IMR-90 (cell line): ENCODE measurements at regions not wholly inside any gene's neighbourhood (a gene's known extent, or its start where the extent isn't known, plus 50 kb on each side); places are given as distances from the start of the nearest gene placed in this dataset.

Source experiments
- ATAC-seq: fragments of 200-7000 bp; cut with Tn5 transposase; 2 replicates; pipeline ENCODE4 v1.9.1; 2020; ENCODE audit warnings: low read depth, mild to moderate bottlenecking, moderate library complexity
- BruUV-seq: library from RNA; stranded (reverse); fragments of 400-500 nt; replicated peaks from 2 replicates; lab custom pipeline; 2021; lab: Mats Ljungman, UMichigan
- CTCF ChIA-PET: fragments of 300-600 bp; formaldehyde crosslinking; extraction: SDS; loops from one replicate; lab custom pipeline; 2021; ENCODE audit warnings: antibody characterized with exemption; lab: Yijun Ruan, JAX
- POLR2A ChIA-PET: fragments of 300-600 bp; sonication (Branson Sonifier 250); formaldehyde crosslinking; loops from one replicate; lab custom pipeline; 2022; ENCODE audit warnings: antibody characterized with exemption; ENCODE audit not compliant: unreplicated experiment; lab: Charles Lee
- DNase-seq: peaks from one replicate; pipeline ENCODE4 v3.0.0; 2013
- H2AFZ ChIP-seq: replicated peaks from 2 replicates; pipeline ENCODE3; 2013; ENCODE audit warnings: low read length, mild to moderate bottlenecking; ENCODE audit not compliant: poor library complexity
- H2AK5ac ChIP-seq: 2 replicates; pipeline ENCODE4 v1.6.1; 2013; ENCODE audit warnings: low read depth, low read length, inconsistent platforms
- H2AK9ac ChIP-seq: replicated peaks from 2 replicates; pipeline ENCODE3; 2013; ENCODE audit warnings: mild to moderate bottlenecking, low read depth, low read length, moderate library complexity; ENCODE audit not compliant: poor library complexity
- H2BK120ac ChIP-seq: 2 replicates; pipeline ENCODE4 v1.6.1; 2013; ENCODE audit warnings: low read depth, low read length, inconsistent platforms
- H2BK15ac ChIP-seq: 3 replicates; pipeline ENCODE4 v1.6.1; 2013; ENCODE audit warnings: low read depth, low read length, inconsistent platforms
- H2BK20ac ChIP-seq: 2 replicates; pipeline ENCODE4 v1.6.1; 2013; ENCODE audit warnings: low read depth, mild to moderate bottlenecking, inconsistent platforms, low read length, moderate library complexity
- H2BK5ac ChIP-seq: 2 replicates; pipeline ENCODE4 v1.6.1; 2013; ENCODE audit warnings: mild to moderate bottlenecking, low read depth, low read length, inconsistent platforms; ENCODE audit not compliant: poor library complexity, severe bottlenecking
- H3K14ac ChIP-seq: replicated peaks from 2 replicates; pipeline ENCODE4 v1.6.1; 2013; ENCODE audit warnings: low read depth, low read length, inconsistent platforms
- H3K18ac ChIP-seq: 2 replicates; pipeline ENCODE4 v1.6.1; 2013; ENCODE audit warnings: low read depth, low read length, control low read depth
- H3K23ac ChIP-seq: 2 replicates; pipeline ENCODE4 v1.6.1; 2013; ENCODE audit warnings: low read depth, low read length, inconsistent platforms
- H3K27ac ChIP-seq: 2 replicates; pipeline ENCODE4 v1.5.1; 2013; ENCODE audit warnings: mild to moderate bottlenecking, control low read depth, low read length; ENCODE audit not compliant: insufficient read depth
- H3K27me3 ChIP-seq: 2 replicates; pipeline ENCODE4 v1.6.1; 2013; ENCODE audit warnings: low read length; ENCODE audit not compliant: control insufficient read depth, insufficient read depth
- H3K36me3 ChIP-seq: 2 replicates; pipeline ENCODE4 v1.6.1; 2013; ENCODE audit warnings: low read length, mixed read lengths; ENCODE audit not compliant: control insufficient read depth, insufficient read depth
- H3K4ac ChIP-seq: 2 replicates; pipeline ENCODE4 v1.6.1; 2013; ENCODE audit warnings: low read depth, low read length, inconsistent platforms
- H3K4me1 ChIP-seq: 2 replicates; pipeline ENCODE4 v1.6.1; 2013; ENCODE audit warnings: low read length, mixed read lengths; ENCODE audit not compliant: control insufficient read depth, insufficient read depth
- H3K4me2 ChIP-seq: 2 replicates; pipeline ENCODE4 v1.6.1; 2013; ENCODE audit warnings: low read depth, mild to moderate bottlenecking, control low read depth, low read length, moderate library complexity
- H3K4me3 ChIP-seq: 2 replicates; pipeline ENCODE4 v1.5.1; 2013; ENCODE audit warnings: low read depth, mild to moderate bottlenecking, control low read depth, low read length, moderate library complexity; ENCODE audit not compliant: insufficient read depth
- H3K56ac ChIP-seq: 2 replicates; pipeline ENCODE4 v1.6.1; 2013; ENCODE audit warnings: low read length, inconsistent platforms; ENCODE audit not compliant: insufficient read depth; ENCODE audit errors: extremely low read depth
- H3K79me1 ChIP-seq, 2 experiments: 2 replicates each; pipeline ENCODE4 v1.6.1; 2013; ENCODE audit warnings: low read length in 2 of 2, inconsistent platforms in 1 of 2, low read depth in 1 of 2
- H3K9ac ChIP-seq: 2 replicates; pipeline ENCODE4 v1.6.1; 2013; ENCODE audit warnings: low read depth, low read length, control low read depth
- H3K9me1 ChIP-seq: 2 replicates; pipeline ENCODE4 v1.6.1; 2013; ENCODE audit warnings: low read length, inconsistent platforms; ENCODE audit not compliant: insufficient read depth
- H3K9me3 ChIP-seq: 2 replicates; pipeline ENCODE4 v1.6.1; 2013; ENCODE audit warnings: low read length; ENCODE audit not compliant: control insufficient read depth, insufficient read depth
- H4K20me1 ChIP-seq: 2 replicates; pipeline ENCODE4 v1.6.1; 2013; ENCODE audit warnings: low read length, inconsistent platforms; ENCODE audit not compliant: insufficient read depth
- H4K5ac ChIP-seq: 2 replicates; pipeline ENCODE4 v1.6.1; 2013; ENCODE audit warnings: mild to moderate bottlenecking, low read depth, low read length, control low read depth
- H4K8ac ChIP-seq, 2 experiments: 2 replicates each; pipeline ENCODE4 v1.6.1; 2013; ENCODE audit warnings: low read depth in 2 of 2, low read length in 2 of 2, control low read depth in 1 of 2, inconsistent platforms in 1 of 2
- H4K91ac ChIP-seq: 2 replicates; pipeline ENCODE4 v1.6.1; 2013; ENCODE audit warnings: low read depth, low read length, inconsistent platforms; ENCODE audit not compliant: insufficient read depth
- CEBPB ChIP-seq: IDR thresholded peaks from 2 replicates; pipeline ENCODE4 v1.6.1; 2012; ENCODE audit warnings: low read depth, low read length, improper control_type of control experiment
- CHD1 ChIP-seq: IDR thresholded peaks from 2 replicates; pipeline ENCODE4 v1.6.1; 2012; ENCODE audit warnings: low read depth, low read length, improper control_type of control experiment
- FOS ChIP-seq: fragments of 150-350 bp; IDR thresholded peaks from 2 replicates; pipeline ENCODE4 v1.6.1; 2016; ENCODE audit warnings: low read depth, low read length
- MAFK ChIP-seq: IDR thresholded peaks from 2 replicates; pipeline ENCODE4 v1.6.1; 2012; ENCODE audit warnings: low read depth, low read length, improper control_type of control experiment
- MAZ ChIP-seq: IDR thresholded peaks from 2 replicates; pipeline ENCODE4 v1.6.1; 2012; ENCODE audit warnings: low read depth, mild to moderate bottlenecking, low read length, improper control_type of control experiment, moderate library complexity, borderline replicate concordance
- MXI1 ChIP-seq: IDR thresholded peaks from 2 replicates; pipeline ENCODE4 v1.6.1; 2012; ENCODE audit warnings: low read depth, mild to moderate bottlenecking, low read length, moderate library complexity, borderline replicate concordance
- NFE2L2 ChIP-seq: fragments of 150-350 bp; IDR thresholded peaks from 2 replicates; pipeline ENCODE4 v1.6.1; 2016; ENCODE audit warnings: low read depth, mild to moderate bottlenecking, low read length
- POLR2A ChIP-seq: IDR thresholded peaks from 2 replicates; pipeline ENCODE4 v1.6.1; 2012; ENCODE audit warnings: mild to moderate bottlenecking, low read depth, low read length
- RAD21 ChIP-seq: IDR thresholded peaks from 2 replicates; pipeline ENCODE4 v1.6.1; 2012; ENCODE audit warnings: low read length, improper control_type of control experiment
- RCOR1 ChIP-seq: IDR thresholded peaks from 2 replicates; pipeline ENCODE4 v1.6.1; 2012; ENCODE audit warnings: mild to moderate bottlenecking, low read length, improper control_type of control experiment; ENCODE audit not compliant: insufficient replicate concordance
- RFX5 ChIP-seq: IDR thresholded peaks from 2 replicates; pipeline ENCODE4 v1.8.0; 2012; ENCODE audit warnings: low read depth, mild to moderate bottlenecking, low read length, moderate library complexity
- WGBS, 2 experiments: methylation state at CpG; one replicate each; pipeline versions ENCODE4 v1.1.5 to v1.1.7; 2013; ENCODE audit warnings: missing lambda C conversion rate in 2 of 2; ENCODE audit not compliant: insufficient read length in 1 of 2; ENCODE audit errors: extremely low coverage in 2 of 2; 5-methylcytosine and 5-hydroxymethylcytosine counted together
- dilution Hi-C: fragments of 300-500 bp; cut with HindIII; formaldehyde crosslinking; loops from one replicate; pipeline ENCODE4 v1.14.3; 2018; ENCODE audit warnings: low sequenced_read_pairs; ENCODE audit not compliant: unreplicated experiment
- in situ Hi-C: fragments of 300-500 bp; cut with MboI; formaldehyde crosslinking; loops from 3 replicates; pipeline ENCODE4 v1.14.3; 2019; ENCODE audit warnings: low sequenced_read_pairs, inconsistent platforms, mixed read lengths
- intact Hi-C: fragments of 100-400 bp; cut with micrococcal nuclease; formaldehyde crosslinking; loops from 2 replicates; pipeline ENCODE4 v1.10.0; 2022
- TF ChIP-seq, protein P1 (sequence below): fragments of 150-350 bp; IDR thresholded peaks from 2 replicates; pipeline ENCODE4 v1.6.1; 2017; ENCODE audit warnings: mild to moderate bottlenecking, antibody characterized with exemption, low read length, low read depth
- TF ChIP-seq, protein P2 (sequence below): conservative IDR thresholded peaks from 2 replicates; pipeline ENCODE4 v1.5.1; 2012; ENCODE audit warnings: mild to moderate bottlenecking, low read depth, low read length, improper control_type of control experiment

DNA sequence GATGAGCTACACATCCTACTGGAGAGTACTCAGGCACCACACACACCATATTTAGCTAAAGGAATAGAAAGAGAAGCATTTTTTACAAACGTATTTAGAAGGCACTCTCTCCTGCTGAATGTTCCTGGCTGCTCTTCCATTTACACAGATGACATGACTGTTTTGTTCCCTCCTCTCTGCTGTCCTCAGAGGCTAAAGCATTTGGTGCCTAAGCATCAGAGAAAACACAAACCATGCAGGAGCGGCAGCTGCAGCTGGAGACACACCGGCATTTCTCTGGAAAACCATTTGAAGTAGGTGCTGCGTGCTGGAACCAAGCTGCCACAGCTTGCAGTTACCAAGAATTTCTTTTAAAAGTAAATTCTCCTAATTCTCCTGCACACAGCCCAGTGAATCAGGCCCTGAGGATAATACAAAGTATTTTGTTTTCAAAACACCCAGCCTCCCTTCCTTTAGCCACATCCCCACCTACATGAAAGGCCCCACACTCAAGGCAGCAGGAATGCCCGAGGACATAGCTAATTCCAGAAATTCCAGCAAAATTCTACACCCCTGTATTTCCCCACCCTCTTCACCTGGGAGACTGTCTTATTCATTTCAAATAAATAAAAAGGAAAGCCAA lies 488.9 kb upstream of the SOX11 start:
- H4K91ac ChIP-seq = no peak overlapping the region
- no peak overlapping the region for H3K27ac ChIP-seq
- no peak overlapping the region for H2BK5ac ChIP-seq
- no peaks in the 10 kb centered on the region for H3K4me1 ChIP-seq
- no peak overlapping the region for H2AFZ ChIP-seq
- ChIA-PET POLR2A (no interaction called here), CTCF (no interaction called here)
- no peak overlapping the region for H4K8ac ChIP-seq
- H3K18ac ChIP-seq = no peak overlapping the region
- dilution Hi-C loops (no loop called here), in situ Hi-C loops (no loop called here), intact Hi-C loops (no loop called here)
- ATAC-seq (no peak), DNase-seq (no peak)
- no peak overlapping the region for H2BK120ac ChIP-seq
- H3K4me3 ChIP-seq = no peak overlapping the region
- H4K5ac ChIP-seq = no peak overlapping the region
- no peak overlapping the region for H3K4me2 ChIP-seq
- H3K9me3 ChIP-seq = peaks cover 7% of the 10 kb centered on the region
- no peak overlapping the region for H3K4ac ChIP-seq
- no peaks in the 10 kb centered on the region for H4K20me1 ChIP-seq
- no peak overlapping the region for H2AK9ac ChIP-seq
- H2BK20ac ChIP-seq = no peak overlapping the region
- H3K79me1 ChIP-seq = no peaks in the 10 kb centered on the region
- no TSS peak for BruUV-seq
- 18% methylated on average over 4 of the region's 5 CpGs; no CpG with 5 or more reads in 1 of the 2 experiments for WGBS, 2 experiments
- H3K23ac ChIP-seq = no peak overlapping the region
- no peaks in the 10 kb centered on the region for H3K36me3 ChIP-seq
- no peak overlapping the region for H3K14ac ChIP-seq
- no peaks in the 10 kb centered on the region for H3K27me3 ChIP-seq
- no peak overlapping the region for H3K56ac ChIP-seq
- no peaks in the 10 kb centered on the region for H3K9me1 ChIP-seq
- H2AK5ac ChIP-seq = no peak overlapping the region
- TF ChIP-seq FOS (no peak), POLR2A (no peak), RFX5 (no peak), MAZ (no peak), NFE2L2 (no peak), RAD21 (no peak), MAFK (no peak), CHD1 (no peak), MXI1 (no peak), CEBPB (no peak), RCOR1 (no peak)
- TF ChIP-seq, protein P1, sequence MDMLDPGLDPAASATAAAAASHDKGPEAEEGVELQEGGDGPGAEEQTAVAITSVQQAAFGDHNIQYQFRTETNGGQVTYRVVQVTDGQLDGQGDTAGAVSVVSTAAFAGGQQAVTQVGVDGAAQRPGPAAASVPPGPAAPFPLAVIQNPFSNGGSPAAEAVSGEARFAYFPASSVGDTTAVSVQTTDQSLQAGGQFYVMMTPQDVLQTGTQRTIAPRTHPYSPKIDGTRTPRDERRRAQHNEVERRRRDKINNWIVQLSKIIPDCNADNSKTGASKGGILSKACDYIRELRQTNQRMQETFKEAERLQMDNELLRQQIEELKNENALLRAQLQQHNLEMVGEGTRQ = no peak
- TF ChIP-seq, protein P2, sequence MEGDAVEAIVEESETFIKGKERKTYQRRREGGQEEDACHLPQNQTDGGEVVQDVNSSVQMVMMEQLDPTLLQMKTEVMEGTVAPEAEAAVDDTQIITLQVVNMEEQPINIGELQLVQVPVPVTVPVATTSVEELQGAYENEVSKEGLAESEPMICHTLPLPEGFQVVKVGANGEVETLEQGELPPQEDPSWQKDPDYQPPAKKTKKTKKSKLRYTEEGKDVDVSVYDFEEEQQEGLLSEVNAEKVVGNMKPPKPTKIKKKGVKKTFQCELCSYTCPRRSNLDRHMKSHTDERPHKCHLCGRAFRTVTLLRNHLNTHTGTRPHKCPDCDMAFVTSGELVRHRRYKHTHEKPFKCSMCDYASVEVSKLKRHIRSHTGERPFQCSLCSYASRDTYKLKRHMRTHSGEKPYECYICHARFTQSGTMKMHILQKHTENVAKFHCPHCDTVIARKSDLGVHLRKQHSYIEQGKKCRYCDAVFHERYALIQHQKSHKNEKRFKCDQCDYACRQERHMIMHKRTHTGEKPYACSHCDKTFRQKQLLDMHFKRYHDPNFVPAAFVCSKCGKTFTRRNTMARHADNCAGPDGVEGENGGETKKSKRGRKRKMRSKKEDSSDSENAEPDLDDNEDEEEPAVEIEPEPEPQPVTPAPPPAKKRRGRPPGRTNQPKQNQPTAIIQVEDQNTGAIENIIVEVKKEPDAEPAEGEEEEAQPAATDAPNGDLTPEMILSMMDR = no peak
- no peak overlapping the region for H2BK15ac ChIP-seq
- H3K9ac ChIP-seq = no peak overlapping the region
